ENCODE measurements at regions not wholly inside any gene's neighbourhood (a gene's known extent, or its start where the extent isn't known, plus 50 kb on each side); places are given as distances from the start of the nearest gene placed in this dataset.
"Not testable (repeated sequence)": the region's sequence is repeated elsewhere in the genome, so short reads cannot be mapped to it uniquely, and the experiment has no call there.

- no peaks in the 10 kb centered on the region for H3K27me3 ChIP-seq (replicated peaks in 1 of 7)
- no peak for DNase-seq
- WGBS, 5 donors = 82 to 93% (median 86%) methylated on average over 3 of the region's 3 CpGs
- no peaks in the 10 kb centered on the region for H3K4me1 ChIP-seq
- intact Hi-C loops (cut with DNase I; ENCODE audit: low total_unique reads) = no loop called here
- TF ChIP-seq, protein P1, sequence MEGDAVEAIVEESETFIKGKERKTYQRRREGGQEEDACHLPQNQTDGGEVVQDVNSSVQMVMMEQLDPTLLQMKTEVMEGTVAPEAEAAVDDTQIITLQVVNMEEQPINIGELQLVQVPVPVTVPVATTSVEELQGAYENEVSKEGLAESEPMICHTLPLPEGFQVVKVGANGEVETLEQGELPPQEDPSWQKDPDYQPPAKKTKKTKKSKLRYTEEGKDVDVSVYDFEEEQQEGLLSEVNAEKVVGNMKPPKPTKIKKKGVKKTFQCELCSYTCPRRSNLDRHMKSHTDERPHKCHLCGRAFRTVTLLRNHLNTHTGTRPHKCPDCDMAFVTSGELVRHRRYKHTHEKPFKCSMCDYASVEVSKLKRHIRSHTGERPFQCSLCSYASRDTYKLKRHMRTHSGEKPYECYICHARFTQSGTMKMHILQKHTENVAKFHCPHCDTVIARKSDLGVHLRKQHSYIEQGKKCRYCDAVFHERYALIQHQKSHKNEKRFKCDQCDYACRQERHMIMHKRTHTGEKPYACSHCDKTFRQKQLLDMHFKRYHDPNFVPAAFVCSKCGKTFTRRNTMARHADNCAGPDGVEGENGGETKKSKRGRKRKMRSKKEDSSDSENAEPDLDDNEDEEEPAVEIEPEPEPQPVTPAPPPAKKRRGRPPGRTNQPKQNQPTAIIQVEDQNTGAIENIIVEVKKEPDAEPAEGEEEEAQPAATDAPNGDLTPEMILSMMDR (IDR thresholded peaks at IDR 0.05 in 8 of 11, conservative IDR thresholded peaks at IDR 0.05 in 3 of 11) = no peak
- TF ChIP-seq POLR2A (IDR thresholded peaks at IDR 0.05) (no peak), POLR2AphosphoS5 (IDR thresholded peaks at IDR 0.05) (no peak)
- no peaks in the 10 kb centered on the region for H3K36me3 ChIP-seq
- no peak overlapping the region for H3K27ac ChIP-seq
- H3K9me3 ChIP-seq = peaks cover 0 to 13% (median 7%) of the 10 kb centered on the region in 8 donors
- H3K4me3 ChIP-seq = no peak overlapping the region
Observed at GRCh38 chr13:75178436-75178835, 303.5 kb downstream of the TBC1D4 start.

DNA sequence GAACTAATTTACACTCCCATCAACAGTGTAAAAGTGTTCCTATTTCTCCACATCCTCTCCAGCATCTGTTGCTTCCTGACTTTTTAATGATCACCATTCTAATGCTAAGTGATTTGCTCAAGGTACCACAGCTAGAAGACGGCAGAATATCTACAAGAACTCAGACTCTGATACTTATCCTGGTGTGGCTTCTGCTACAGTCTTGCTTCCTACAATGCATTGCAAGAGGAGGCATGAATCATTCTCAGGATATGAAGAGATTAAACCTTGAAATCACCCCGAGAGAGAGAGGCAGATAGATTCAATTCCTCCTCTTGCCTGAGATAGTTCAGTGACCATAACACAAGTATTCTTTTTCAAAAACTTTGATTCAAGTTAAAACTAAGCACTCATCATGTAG is 306.4 kb downstream of the TBC1D4 start:
- intact Hi-C loops (cut with DNase I; ENCODE audit: low total_unique reads) = no loop called here
- H3K9me3 ChIP-seq = peaks cover 0 to 7% (median 0%) of the 10 kb centered on the region in 8 donors
- H3K4me3 ChIP-seq = no peak overlapping the region
- TF ChIP-seq POLR2A (IDR thresholded peaks at IDR 0.05) = no peak
- TF ChIP-seq, protein P1 (IDR thresholded peaks at IDR 0.05 in 8 of 11, conservative IDR thresholded peaks at IDR 0.05 in 3 of 11) = no peak
- TF ChIP-seq POLR2AphosphoS5 (IDR thresholded peaks at IDR 0.05) = no peak
- no peak for DNase-seq
- H3K4me1 ChIP-seq = no peaks in the 10 kb centered on the region
- H3K27ac ChIP-seq = no peak overlapping the region
- no peaks in the 10 kb centered on the region for H3K36me3 ChIP-seq
- no peaks in the 10 kb centered on the region for H3K27me3 ChIP-seq (replicated peaks in 1 of 7)
- 64 to 79% (median 73%) methylated on average over 2 of the region's 2 CpGs for WGBS, 5 donors

GRCh38 chr13:75175097-75175496 is 306.9 kb downstream of the TBC1D4 start:
- WGBS, 5 donors = 91 to 100% (median 96%) methylated on average over 2 of the region's 2 CpGs
- intact Hi-C loops (cut with DNase I; ENCODE audit: low total_unique reads); H3K36me3 ChIP-seq; H3K27ac ChIP-seq; H3K4me3 ChIP-seq; H3K27me3 ChIP-seq (replicated peaks in 1 of 7); DNase-seq; H3K9me3 ChIP-seq; H3K4me1 ChIP-seq: not testable (repeated sequence)

GRCh38 chr13:75174481-75174880 is 307.5 kb downstream of the TBC1D4 start:
- DNase-seq = no peak
- no peak overlapping the region for H3K4me3 ChIP-seq
- intact Hi-C loops (cut with DNase I; ENCODE audit: low total_unique reads) = no loop called here
- TF ChIP-seq POLR2A (IDR thresholded peaks at IDR 0.05) (no peak), POLR2AphosphoS5 (IDR thresholded peaks at IDR 0.05) (no peak)
- TF ChIP-seq, protein P1 (IDR thresholded peaks at IDR 0.05 in 8 of 11, conservative IDR thresholded peaks at IDR 0.05 in 3 of 11) = no peak
- no peaks in the 10 kb centered on the region for H3K27me3 ChIP-seq (replicated peaks in 1 of 7)
- H3K27ac ChIP-seq = no peak overlapping the region
- WGBS, 5 donors = 78 to 93% (median 84%) methylated on average over 3 of the region's 3 CpGs
- peaks cover 0 to 7% (median 0%) of the 10 kb centered on the region in 8 donors for H3K9me3 ChIP-seq
- no peaks in the 10 kb centered on the region for H3K4me1 ChIP-seq
- no peaks in the 10 kb centered on the region for H3K36me3 ChIP-seq

All from spleen (tissue), 11 donors.